Activated CD8-positive, alpha-beta memory T cell treated with anti-CD3 and anti-CD28 coated beads, Interleukin-2, amount 50 U/mL, for 48 hours (primary cell): ENCODE measurements at regions not wholly inside any gene's neighbourhood (a gene's known extent, or its start where the extent isn't known, plus 50 kb on each side); places are given as distances from the start of the nearest gene placed in this dataset.
"Not testable (repeated sequence)": the region's sequence is repeated elsewhere in the genome, so short reads cannot be mapped to it uniquely, and the experiment has no call there.

Experiments used
- DNase-seq: peaks from one replicate; pipeline ENCODE4 v3.0.0-alpha.2; 2020

DNA sequence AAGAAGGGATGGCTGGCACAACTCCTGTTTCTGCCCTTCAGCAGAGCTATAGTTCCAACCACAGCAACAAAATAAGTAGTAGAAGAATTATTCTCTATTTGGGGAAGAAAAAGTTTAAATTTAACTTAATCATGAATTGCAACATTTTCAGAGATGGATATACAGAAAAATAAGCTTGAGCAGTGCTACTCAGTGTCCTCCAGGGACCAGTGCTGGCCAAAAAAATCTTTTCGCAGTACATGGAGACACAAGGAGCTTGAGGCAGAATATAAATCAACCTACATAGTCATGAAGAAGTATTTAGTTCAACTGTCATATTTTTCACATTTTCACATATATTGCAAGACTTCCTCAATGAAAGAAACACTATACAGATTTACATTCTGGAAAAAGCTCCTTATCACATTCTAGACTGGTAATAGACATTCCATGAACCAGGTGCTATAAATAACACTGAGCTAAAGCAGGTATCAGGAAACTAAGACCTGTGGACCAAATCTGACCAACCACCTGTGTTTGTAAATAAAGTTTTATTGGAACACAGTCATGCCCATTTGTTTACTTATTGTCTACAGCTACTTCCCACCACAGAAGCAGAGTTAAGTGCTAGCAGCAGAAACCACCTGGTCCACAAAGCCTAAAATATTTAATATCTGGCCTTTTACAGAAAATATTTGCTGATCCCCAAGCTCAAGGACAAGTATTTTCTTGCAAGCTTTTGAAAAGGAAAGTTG lies 101.9 kb downstream of the RGS21 start:
- no peak for DNase-seq

DNA sequence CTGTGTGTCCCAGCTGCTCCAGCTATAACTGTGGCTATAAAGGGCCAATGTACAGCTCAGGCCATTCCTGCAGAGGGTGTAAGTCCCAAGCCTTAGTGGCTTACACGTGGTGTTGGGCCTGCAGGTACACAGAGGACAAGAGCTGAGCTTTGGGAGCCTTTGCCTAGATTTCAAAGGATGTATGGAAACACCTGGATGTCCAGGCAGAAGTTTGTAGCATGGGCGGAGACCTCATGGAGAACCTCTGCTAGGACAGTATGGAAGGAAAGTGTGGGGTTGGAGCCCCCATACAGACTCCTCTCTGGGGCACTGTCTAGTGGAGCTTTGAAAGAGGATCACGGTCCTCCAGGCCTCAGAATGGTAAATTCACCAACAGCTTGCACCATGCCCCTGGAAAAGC lies 113.9 kb downstream of the RGS21 start:
- no peak for DNase-seq

DNA sequence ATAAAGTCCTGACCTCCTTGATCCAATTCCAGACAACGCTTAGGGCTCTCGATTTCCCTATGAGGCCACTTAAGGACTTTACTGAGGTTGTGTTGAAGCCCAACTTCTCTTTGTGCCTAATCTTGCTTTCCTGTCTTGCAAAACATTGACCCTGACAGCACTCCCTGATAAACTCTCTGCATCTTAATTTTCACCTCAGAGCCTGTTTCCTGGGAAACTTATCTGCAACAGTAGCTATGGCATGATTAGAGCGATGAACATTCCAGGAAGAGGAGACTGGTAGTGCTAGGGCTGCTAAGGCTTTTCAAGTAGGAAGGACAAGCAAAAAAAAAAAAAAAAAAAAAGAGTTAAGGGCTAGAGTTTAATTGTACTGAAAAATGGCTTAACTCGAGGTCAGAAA lies 118.9 kb downstream of the RGS21 start:
- DNase-seq, result no peak

DNA sequence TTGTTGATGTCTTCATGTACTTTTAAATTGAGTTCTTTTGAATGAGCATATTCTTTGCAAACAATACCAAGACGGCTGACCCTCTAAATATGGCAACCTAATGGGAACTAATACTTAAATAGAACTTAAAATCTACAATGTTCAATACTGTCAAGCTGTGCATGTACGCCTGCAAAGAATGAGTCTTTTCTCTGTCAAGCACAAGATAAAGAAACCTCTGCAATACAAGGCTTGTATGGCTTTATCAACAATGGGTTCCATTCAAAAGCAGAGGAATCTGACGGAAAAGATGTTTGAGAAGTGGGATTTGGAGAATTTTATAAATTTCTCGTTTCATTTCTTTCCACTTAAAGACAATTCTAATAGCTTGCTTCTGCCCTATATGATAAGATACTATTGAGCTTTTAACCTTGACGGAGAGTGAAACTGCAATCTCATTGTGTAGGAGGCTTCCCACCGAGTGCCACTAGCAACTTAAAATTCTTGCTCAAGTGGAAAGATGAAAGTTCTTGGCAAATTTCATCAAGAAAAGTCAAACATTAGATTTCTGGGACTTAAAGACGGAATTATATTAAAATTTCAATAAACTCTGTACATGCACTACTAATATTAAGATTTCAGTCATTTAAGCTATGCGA lies 119.8 kb downstream of the RGS21 start:
- DNase-seq, result no peak

DNA sequence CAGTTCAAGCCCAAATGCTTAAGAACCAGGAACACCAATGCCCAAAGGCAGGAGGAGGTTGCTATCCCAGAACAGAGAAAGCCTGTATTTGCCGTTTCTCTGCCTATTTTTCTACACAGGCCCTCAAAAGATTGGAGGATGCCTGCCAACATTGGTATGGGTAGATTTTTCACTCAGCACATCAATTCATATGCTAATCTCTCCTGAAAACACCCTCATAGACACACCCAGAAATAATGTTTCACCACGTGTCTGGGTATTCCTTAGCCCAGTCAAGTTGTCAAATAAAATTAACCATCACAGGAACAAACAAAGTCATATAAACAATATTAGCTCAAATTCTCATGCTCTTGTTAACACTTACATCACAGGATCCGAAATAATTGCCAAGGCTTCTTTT lies 121.9 kb downstream of the RGS21 start:
- DNase-seq, result no peak

DNA sequence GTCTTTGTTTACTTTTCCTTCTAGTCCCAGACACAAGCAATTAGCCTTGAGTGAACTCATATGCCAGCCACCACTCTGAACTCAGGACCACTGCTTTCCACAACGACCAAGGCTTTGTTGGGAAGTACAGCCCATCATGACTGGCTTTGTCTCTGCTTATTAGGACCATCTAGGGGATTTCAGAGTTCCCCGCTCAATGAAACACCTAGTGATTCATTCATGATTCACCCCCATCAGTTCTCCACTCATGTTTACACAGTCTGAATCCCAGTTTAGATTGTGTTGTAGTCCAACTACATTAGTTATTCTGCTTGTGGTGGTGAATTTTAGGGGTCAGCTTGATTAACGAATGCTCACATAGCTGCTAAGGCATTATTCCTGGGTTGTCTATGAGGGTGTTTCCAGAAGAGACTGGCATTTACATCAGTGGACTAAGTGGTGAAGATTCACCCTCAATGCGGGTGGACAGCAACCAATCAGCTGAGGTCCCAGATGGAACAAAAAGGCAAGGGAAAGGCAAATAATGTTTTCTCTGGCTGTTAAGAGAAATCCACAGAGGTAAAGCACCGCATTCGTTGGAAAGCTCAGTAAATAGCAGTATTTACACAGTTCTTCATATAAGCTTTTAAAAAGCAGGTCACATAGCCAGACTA lies 122.7 kb downstream of the RGS21 start:
- no peak for DNase-seq

DNA sequence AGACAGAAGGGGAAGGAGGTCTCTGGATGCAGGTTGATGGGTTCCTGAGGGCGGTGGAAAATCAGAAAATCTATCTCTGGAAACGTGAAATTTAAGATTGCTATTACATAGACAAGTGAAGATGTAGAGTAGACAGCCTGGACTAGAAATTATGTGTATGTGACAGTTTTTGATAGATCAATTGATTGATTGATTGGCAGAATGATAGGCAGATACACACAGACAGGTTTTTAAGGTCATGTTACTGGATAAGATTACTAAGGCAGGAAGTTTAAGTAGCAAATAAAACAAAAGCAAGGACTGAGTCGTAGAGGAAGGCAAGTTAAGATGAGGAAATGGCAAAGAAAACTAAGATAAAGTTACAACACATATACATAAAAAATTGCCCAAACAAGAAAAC lies 124.7 kb downstream of the RGS21 start:
- no peak for DNase-seq

DNA sequence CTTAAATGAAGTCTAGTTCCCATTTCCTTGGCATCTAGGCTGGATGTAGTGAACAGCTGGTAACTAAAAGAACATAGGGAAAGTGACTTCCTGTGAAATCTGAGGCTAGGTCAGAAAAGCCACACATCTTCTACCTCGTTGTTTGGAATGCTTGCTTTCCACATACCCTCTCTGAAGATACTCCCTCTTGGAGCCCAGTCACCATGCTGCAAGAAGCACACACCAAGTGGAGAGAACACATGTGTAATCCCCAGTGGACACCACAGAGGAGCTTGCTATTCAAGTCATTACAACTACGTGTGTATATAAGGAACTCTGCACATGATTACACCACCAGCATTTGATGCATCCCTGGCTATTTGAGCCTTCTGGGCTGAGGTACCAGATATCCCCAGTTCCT lies 125.9 kb downstream of the RGS21 start:
- no peak for DNase-seq

DNA sequence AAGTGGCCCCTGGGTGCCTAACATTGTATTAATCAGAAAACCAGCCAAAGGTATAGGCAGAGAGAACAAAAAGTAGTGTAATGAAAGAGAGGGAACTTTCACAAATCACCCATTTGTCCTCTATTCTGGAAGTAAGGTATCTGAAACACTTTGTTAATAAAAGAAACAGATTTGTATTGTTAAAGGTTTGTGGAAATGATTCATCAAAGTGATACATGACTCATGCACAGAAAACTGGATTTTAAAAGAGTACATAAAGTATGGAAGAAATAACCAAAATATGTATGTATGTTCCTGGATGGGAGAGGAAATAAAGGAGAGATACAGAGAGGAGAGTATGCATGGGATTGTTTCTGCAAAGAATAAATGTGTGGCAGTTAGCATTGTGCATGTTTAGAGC lies 126.8 kb downstream of the RGS21 start:
- DNase-seq, result no peak

DNA sequence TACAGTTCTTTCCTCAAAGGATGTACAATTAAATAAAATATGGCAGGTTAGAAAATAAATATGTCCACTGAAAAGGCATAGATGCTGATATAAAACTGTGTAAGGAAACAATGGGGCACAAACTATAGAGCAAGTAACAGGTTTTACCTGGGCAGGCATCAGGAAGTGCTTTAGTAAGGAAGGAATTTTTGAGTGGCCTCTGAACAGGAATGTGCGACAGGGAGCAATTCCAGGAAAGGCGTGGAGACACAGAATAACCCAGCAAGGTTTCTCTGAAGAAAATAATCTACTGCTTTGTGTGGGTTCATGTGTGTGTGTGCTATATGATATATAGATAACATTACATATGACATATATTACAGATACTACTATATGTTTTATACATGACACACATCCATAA lies 128.4 kb downstream of the RGS21 start:
- DNase-seq, result no peak

DNA sequence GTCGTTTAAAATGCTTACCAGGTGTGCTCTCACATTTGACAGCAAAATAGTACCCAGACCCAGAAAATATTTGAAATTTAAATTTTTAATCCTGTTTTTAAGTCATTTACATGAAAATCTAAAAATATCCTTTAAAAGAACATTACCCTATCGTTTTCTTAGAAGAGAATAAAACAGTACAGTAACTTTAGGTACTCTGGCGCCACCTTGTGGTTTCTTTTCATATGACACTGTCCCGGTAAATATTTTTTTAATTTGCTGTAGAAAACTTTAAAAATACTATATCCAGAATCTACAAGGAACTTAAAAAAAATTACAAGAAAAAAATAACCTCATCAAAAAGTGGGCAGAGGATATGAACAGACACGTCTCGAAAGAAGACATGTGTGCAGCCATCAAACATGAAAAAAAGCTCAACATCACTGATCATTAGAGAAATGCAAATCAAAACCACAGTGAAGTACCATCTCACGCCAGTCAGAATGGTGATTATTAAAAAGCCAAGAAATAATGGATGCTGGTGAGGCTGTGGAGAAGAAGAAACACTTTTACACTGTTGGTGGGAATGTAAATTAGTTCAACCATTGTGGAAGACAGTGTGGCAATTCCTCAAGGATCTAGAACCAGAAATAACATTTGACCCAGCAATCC lies 129.2 kb downstream of the RGS21 start:
- DNase-seq, result peak; percentile 82

DNA sequence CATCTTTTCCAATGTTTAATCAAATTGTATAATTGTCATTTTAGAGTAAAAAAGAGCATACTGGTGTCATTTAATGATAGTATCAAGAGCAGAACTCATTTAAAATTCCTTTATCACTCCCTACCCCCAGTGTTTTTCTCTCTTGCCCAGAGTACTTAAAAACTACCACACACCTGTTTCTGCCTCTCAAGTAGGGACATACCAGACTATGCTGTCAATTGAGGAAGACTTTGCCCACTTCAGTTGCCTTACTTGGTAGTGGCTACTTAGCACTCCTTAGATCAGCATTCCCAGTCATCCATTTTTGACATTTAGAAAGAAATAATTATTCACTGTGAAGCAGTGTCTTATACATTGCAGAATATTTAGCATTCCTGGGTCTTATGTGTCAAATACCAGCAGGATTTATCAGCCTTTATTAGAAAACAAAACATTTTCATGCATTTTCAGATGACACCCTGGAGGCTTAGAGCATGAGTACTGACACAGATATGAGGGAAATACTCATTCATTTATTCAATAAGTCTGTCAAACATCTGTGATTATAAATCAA lies 127.5 kb upstream of the RGS1 start:
- DNase-seq, result no peak

DNA sequence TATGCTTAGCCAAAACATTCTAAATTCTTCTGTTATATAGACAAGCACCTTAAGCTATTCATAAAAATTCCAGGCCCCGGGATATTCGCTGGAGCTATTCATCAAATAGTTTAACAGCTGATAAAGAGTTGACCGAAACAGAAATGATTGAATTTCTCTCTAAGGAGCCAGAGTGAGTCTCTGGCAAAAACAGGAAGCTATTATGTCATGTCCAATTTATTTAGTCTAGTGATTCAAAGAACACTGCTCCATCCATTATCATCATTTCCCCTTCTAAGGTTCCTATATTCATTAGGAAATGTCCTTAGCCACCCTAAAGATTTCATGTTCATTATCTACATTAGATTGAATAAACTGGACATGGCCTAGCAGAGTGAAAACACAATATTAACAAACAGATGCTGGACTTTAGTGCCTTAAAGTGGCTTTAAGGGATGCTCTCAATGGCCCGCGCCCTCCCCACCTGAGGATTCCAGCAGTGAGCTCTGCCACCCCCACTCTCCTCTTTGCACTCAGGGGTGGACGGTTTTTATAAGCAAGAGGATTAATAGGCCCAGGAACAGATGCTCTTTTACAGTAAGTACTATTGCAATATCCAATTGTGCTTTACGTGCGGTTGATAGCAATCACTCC lies 122.1 kb upstream of the RGS1 start:
- DNase-seq, result no peak

DNA sequence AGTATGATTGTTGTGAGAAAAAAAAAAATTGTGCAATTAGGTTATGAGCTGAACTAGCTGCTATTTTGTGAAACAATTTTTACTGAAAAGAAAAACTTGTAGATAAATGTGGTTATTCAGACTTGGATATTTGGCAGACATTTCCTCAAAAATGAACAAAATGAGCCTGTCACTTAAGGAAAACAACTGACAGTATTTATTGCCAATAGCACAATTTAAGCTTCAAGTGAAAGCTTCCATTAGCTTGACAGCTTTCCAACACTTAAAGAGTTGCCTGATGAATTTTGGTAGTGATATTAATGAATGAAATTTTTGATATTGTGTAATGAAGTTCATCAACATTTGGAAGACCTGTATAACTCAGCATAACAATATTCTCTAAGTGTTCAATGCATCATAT lies 116.1 kb upstream of the RGS1 start:
- no peak for DNase-seq

DNA sequence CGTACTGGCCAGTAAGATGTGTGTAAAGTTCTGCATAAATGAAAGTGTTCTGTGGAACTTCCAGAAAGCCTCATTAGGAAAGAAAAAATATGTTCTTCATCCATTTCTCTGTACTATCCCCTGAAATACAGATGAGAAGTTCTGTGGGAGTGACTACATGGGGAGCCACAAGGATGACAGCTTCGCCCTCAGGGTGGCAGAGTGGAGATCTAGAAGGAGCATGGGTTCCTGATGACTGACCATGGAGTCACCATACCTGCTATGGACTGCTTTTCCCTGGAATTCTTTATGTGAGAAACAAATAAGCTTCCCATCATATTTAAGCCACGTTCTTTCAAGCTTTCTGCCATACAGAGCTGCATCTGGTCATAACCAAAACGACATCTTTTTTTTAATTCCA lies 113.9 kb upstream of the RGS1 start:
- no peak for DNase-seq

DNA sequence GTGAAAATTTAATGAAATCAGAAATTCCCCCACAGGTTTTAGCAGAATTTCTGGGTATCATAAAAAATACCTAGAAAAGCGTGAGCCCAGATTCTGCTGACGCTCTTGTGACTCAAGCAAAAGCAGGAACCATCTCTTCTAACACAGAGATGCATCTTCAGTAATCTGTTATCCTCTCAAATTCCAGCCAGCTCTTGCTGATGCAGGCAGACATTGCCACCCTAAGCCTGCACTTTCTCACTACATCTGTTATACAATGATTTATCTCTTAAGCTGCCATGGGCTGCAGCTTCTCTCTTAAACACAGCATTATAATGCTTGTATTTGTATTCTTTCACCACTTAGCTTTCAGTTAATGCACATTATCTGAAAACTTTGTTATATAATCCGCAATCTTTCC lies 113.0 kb upstream of the RGS1 start:
- DNase-seq, result no peak

DNA sequence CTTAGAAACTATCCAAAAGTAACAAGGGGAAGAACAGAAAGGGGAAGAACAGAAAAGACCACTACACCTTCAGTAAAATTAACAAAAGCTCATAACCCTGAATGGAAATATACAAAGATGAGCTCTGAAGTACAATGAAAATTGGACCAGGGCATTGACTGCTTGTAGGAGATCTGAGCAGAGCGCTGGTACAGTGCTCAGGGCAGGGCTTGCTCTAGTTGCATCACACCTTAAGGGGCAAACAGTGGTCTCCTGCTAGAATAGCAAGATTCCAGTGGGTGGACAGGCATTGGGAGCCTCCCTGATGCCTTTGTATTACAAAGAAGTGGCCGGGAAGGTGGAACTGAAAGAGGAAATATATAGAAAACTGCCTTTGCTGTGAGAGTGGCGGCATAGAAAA lies 111.9 kb upstream of the RGS1 start:
- DNase-seq, result no peak

DNA sequence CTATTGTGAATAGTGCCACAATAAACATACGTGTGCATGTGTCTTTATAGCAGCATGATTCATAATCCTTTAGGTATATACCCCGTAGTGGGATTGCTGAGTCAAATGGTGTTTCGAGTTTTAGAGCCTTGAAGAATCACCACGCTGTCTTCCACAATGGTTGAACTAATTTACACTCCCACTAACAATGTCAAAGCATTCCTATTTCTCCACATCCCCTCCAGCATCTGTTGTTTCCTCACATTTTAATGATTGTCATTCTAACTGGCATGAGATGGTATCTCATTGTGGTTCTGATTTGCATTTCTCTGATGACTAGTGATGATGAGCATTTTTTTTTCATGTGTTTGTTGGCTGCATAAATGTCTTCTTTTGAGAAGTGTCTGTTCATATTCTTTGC lies 110.4 kb upstream of the RGS1 start:
- DNase-seq, result not testable (repeated sequence)

DNA sequence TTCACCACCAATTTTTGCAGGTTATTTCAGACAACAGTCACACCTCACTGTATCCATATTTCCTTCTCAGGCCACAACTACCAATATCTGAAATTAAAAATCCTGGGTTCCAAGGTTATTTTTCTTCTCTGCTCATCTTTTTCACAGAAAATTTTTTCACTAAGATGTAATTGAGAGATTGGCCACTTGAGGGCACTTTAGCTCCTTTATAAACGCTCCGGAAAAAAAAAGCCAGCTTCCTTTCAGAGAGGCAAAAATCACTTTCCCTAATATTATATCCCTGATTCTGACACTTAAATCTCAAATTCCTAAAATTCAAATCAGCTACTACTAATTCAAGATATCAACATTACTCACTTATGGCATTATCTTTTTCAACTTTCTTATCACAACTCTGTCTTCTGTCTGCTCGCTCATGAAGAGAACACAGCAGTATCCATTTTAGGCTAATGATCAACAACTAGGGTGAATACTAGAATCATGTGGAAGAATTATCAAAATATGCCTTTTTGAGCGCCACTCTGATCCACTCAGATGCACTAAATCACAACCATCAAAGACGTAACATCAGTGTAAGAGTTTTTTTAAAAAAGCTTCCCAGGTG lies 101.4 kb upstream of the RGS1 start:
- no peak for DNase-seq

DNA sequence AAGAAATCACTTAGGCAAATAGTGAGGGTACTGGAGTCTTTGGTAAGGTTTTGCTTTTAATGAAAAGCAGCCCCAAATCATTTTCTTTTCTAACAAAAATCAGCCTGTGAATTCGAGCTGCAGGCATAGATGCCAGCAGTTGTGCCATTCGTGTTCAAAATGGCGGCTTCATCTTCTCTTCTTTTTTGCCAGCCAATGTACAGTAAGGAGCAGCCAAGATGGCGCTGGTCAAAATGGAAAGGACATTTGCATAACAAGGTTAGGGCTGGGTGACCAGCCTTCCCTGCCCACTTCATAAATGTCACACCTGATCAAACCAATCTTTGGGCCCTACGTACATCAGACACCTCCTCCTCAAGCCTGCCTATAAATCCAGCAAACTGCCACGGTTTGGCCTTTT lies 100.2 kb upstream of the RGS1 start:
- no peak for DNase-seq

DNA sequence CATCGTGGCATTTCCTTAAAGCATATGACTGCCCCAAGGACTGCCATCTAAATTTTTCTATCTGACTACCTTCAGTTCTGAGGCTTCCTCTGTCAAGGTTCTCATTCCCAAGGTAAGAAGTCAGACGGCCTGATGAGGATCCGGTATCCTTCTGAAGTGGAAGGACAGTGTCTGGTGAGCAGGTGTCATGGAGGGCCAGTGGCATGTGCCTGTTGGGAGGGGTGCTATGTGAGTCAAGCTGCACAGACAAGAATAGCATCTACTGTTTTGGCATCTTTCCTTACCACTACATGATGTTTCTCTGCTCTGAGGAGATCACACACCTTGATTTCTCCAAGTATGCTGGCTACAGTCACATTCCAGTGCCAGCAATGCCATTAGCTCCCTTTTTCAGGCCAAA lies 99.6 kb upstream of the RGS1 start:
- no peak for DNase-seq

DNA sequence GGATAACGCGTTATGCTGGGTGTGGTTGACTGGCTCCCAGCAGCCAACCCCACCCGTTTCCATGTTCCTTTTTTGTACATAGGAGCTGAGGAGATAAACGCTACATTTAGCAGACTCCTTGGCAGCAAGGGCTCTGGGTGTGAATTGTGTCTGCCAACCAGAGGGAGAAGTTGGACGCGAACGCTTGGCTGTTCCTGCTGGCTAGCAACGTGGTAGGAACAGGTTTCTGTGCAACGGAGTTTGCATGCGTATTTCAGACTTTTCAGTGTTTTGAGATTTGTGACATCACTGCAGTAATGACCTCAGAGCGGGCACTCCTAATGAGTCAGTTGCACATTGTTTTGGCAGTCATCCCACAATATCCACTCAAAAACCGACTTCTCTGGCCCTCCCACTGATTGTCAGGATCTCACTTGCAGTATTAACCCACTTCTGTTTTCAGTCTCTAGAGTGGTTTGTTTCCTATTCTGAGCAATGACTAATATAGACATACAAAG lies 98.7 kb upstream of the RGS1 start:
- no peak for DNase-seq

DNA sequence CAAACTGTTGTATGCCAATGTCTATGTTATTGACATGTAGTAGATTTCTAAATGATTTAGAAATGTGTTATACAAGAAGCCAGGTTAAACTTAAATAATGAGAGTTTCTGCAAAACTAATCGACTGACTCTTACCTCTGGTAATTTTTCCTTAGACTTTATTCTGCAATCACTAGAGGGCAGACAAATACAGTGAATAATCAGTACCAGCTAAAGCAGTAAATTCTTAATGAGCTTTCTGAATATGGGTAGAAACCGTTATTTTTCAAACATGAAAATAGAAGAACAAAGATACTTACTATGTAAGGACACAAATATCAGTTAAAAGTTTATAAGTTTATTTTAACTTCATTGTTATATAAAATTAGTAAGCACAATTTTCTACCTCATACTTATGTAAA lies 97.9 kb upstream of the RGS1 start:
- DNase-seq, result no peak
